Right lobe of liver (tissue), 4 donors: ENCODE measurements at regions not wholly inside any gene's neighbourhood (a gene's known extent, or its start where the extent isn't known, plus 50 kb on each side); places are given as distances from the start of the nearest gene placed in this dataset.

Source experiments
- POLR2A ChIP-seq: fragments of 450-650 bp; IDR thresholded peaks from one replicate; pipeline ENCODE4 v1.6.1; 2017; ENCODE audit warnings: antibody characterized with exemption, mild to moderate bottlenecking
- TF ChIP-seq, protein P1 (sequence below), 4 donors: fragments of 200-600 bp in 3 of 4; fragments of 450-650 bp in 1 of 4; IDR thresholded peaks; one replicate each; pipeline versions ENCODE4 v1.5.1 to v1.8.0; 2016 to 2022; ENCODE audit warnings: antibody characterized with exemption in 4 of 4, mild to moderate bottlenecking in 2 of 4
- donor health status: DM: no; HTN: no; CAD: no.
- donor health status: DM: no; HTN: no; CAD: no.
- donor health status: DM: no; HTN: yes; CAD: no.

DNA sequence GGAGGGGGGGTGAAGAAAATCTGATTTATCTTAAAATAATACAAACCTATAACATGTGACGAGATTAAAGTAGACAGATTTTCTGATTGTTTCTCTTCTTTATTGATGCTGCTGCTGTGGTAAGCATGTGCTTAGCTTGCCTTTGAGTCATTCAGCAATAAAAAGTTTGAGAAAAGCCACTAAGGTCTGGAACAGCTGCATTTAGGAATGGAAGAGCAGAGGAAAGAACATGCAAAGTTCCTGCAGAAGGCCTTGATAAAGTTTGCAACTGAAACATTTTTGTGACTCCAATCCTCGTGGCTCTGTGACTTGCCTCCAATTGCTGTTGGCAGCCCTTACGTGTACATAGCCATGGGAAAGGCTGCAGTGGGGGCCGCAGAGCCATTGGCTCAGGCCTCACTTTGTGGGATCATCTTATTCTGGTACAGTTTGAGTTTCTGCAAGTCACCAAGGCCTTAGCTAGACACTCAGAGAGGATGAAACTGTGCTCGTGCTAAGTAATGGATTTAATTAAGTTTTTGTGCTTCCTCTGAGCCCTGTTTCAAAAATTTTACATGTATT is 370.2 kb downstream of the AASDHPPT start:
- TF ChIP-seq POLR2A = no peak
- TF ChIP-seq, protein P1, sequence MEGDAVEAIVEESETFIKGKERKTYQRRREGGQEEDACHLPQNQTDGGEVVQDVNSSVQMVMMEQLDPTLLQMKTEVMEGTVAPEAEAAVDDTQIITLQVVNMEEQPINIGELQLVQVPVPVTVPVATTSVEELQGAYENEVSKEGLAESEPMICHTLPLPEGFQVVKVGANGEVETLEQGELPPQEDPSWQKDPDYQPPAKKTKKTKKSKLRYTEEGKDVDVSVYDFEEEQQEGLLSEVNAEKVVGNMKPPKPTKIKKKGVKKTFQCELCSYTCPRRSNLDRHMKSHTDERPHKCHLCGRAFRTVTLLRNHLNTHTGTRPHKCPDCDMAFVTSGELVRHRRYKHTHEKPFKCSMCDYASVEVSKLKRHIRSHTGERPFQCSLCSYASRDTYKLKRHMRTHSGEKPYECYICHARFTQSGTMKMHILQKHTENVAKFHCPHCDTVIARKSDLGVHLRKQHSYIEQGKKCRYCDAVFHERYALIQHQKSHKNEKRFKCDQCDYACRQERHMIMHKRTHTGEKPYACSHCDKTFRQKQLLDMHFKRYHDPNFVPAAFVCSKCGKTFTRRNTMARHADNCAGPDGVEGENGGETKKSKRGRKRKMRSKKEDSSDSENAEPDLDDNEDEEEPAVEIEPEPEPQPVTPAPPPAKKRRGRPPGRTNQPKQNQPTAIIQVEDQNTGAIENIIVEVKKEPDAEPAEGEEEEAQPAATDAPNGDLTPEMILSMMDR (IDR thresholded peaks at IDR 0.05) = no peak
